HG03060 (cell line): ENCODE measurements at regions not wholly inside any gene's neighbourhood (a gene's known extent, or its start where the extent isn't known, plus 50 kb on each side); places are given as distances from the start of the nearest gene placed in this dataset.

Experiments
- ATAC-seq: cut with Tn5 transposase; IDR thresholded peaks from one replicate; pipeline ENCODE4 v1.9.1; 2021; ENCODE audit warnings: low read depth, moderate number of reproducible peaks; ENCODE audit not compliant: unreplicated experiment

DNA sequence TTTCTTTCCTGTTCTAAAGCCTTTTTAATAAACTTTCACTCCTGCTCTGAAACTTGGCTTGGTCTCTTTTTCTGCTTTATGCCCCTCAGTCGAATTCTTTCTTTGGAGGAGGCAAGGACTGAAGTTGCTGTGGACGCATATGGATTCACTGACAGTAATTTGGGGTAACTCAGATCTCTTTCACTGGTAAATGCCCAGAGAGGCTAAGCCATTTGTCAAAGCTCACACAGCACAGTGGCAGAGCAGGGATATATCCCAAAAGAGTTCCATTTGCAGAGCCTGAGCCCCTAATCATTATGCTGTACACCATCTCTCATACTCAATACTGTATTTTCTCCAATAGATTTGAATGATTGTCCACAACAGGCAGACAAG is 72.3 kb upstream of the GALNT15 start:
- ATAC-seq, result no peak

DNA sequence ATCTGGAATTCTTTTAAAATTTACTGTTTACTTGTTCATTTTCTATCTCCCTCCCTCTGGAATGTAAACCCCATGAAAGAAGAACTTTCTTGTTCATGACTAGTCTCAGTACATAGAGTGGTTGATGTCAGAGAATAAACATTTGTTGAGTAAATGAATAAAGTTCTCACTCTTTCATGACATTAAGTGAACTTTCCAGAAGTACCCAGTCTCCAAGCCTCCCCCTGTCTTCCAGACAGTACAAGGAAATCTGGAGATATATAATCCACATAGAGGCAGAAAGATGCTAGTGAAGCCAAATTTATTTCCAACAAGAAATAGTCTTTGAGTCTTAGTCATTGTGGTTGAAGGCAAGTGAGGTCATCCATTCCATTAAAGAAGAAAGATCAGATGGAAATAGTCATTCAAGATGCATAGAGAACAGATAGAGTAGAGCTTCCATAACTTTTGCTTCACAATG is 71.5 kb upstream of the GALNT15 start:
- no peak for ATAC-seq

GRCh38 chr3:16103472-16103871 is 71.0 kb upstream of the GALNT15 start:
- ATAC-seq, result no peak

DNA sequence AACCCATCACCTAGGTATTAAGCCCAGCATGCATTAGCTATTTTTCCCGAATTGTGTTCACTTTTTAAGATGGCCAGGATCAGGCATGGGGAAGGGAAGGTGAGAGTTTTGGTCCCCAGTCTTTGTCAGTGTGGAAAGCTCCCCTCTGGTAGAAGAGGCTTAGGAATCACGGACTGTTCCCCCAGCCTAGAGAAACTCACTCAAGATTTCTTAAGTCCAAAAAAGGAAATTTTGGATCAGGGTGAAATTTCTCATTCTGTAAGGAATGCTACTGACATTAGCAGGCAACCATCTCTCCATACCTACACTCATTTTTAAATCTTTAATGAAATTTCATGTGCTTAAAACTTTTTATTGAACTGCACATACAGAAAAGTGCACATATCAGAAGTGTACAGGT is 70.3 kb upstream of the GALNT15 start:
- ATAC-seq, result no peak

- no peak for ATAC-seq
Measured at GRCh38 chr3:16106050-16106449, 68.4 kb upstream of the GALNT15 start.

GRCh38 chr3:16108424-16108823 is 66.1 kb upstream of the GALNT15 start:
- no peak for ATAC-seq

- no peak for ATAC-seq
Measured at GRCh38 chr3:16109929-16110328, 64.6 kb upstream of the GALNT15 start.

DNA sequence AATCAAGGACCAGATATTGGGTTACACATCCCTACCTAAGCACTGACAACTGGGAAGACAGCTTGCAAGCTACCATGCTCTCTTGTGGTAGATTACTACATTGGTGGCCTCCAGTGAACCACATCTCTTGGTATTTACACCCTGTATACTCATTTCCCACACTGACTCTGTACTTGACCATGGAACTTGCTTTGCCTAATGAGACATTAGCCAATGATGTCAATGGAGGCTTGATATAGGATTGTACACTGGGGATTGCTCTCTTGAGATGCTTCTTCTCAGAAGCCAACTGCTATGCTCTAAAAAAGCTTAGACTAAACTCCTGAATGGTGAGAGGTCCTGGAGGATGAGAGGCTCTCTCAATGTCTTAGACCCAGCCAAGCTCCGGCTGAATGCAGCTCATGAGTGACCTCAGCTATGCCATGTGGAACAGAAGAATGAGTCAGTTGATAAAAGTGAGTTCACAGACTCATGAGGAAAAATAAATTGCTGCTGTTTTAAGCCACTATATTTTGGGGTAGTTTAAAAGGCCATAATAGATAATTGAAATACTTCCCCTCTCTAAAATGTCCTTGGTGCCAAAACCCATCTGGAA is 61.5 kb upstream of the GALNT15 start:
- ATAC-seq, result no peak

DNA sequence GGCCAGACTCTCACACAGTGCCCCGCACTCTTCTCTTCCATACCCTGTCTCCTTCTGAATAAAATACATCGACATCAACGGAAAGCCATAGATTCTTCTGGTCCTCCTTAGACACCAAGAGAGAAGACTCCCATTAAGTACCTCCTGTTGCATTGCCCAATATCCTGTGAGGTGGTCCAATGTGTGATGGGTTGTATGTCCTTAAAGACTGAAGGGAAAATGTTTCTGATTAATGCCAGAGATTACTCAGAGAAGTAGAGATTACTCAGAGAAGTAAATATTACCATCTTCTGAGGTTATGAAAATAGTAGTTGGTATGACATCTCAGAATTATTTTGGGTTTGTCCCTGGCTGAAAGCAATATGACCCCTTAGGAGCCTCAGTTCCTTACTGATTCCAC is 60.8 kb upstream of the GALNT15 start:
- ATAC-seq, result no peak

- no peak for ATAC-seq
Measured at GRCh38 chr3:16114429-16114828, 60.1 kb upstream of the GALNT15 start.

- ATAC-seq, result no peak
Measured at GRCh38 chr3:16114930-16115329, 59.5 kb upstream of the GALNT15 start.

- no peak for ATAC-seq
Measured at GRCh38 chr3:16118396-16118795, 56.1 kb upstream of the GALNT15 start.

GRCh38 chr3:16119887-16120286 is 54.6 kb upstream of the GALNT15 start:
- no peak for ATAC-seq

DNA sequence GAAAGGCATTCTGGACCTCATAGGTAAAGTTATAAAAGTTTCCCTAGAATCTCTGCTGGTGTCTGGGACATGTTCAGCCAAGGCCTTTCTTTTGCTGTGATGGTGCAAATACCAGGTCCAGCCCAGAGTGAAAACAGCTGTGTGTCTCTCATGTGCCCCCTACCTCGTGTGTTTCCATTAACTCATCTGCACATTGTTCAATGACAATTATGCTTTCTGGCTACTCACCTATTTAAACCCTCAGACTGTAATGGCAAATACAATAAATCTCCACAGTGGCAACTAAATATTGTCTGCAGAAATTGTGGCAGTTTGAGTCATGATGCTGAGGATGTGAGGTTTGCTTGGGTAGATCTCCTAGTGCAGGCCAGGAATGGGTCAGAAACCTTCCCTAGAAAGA is 53.1 kb upstream of the GALNT15 start:
- no peak for ATAC-seq

DNA sequence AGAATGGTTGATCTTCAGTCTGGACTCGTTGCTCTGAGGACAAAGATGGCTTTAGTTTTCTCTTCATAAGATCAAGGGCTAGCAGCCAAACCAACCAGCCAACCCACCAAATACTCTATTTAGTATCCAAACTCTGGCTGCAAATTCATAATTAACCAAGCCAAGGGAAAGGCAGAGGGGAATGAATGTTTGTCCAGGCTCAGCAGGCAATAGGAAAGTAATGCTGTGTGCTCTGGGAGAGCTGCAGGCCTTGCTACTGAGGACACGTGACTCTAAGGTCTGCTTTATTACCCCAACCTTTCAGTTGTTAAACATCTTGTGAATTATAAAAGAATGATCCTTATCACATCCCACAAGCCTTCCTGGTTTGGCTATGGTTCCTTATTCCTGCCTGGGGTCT is 52.3 kb upstream of the GALNT15 start:
- ATAC-seq, result no peak

GRCh38 chr3:16122661-16123060 is 51.8 kb upstream of the GALNT15 start:
- no peak for ATAC-seq

DNA sequence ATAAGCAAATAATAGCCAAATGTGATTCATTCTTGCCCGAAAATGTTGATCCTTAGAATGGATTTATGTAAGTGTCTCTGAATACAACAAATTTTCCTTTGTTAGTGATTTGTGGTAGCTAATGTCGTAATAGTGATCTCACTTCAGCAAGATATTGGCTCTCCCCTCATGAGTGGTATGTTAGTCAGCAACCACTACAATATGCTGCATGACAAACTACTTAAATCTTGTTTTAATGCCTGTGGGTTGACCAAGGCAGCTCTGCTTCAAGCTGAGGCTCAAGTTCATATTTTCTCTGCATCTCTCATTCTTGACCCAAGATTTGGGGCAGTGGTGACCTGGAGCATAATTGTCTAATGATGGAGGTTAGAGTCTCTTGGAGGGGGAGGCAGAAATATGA is 49.8 kb upstream of the GALNT15 start:
- ATAC-seq, result no peak
